ENCODE measurements at regions not wholly inside any gene's neighbourhood (a gene's known extent, or its start where the extent isn't known, plus 50 kb on each side); places are given as distances from the start of the nearest gene placed in this dataset.
A peak's percentile ranks its signal among the peaks of the same experiment; 100 is the strongest.

GRCh38 chr4:79042079-79042674, 102.9 kb upstream of the PAQR3 start:
- Histone ChIP-seq H3K36me3 (no peaks in the 10 kb centered on the region), H3K4me1 (peaks cover 0 to under 1% (median 0%) of the 10 kb centered on the region in 9 donors), H3K9me3 (no peaks in the 10 kb centered on the region), H3K27me3 (no peaks in the 10 kb centered on the region), H3K4me3 (no peak overlapping the region), H3K27ac (no peak overlapping the region)
- ATAC-seq (peak in 2 of 8 donors; percentile 45 to 61), DNase-seq (peak in 1 of 2 donors; percentile 10)
- intact Hi-C loops (cut with DNase I): loop anchor here in 9 of 10 donors (1.0 to 10.0 kb wide), 6 partner anchors 533 to 1173 kb away; no protein-coding TSS in a partner anchor
- peak in 8 of 9 donors; percentile 30 to 71 (median 56) for TF ChIP-seq CTCF (IDR thresholded peaks at IDR 0.05)
- 92 to 96% methylated on average over 1 of the region's 1 CpG for WGBS, 2 donors

- H3K4me1 ChIP-seq: no peaks in the 10 kb centered on the region
- no peaks in the 10 kb centered on the region for H3K36me3 ChIP-seq
- DNase-seq: no peak
- no peak overlapping the region for H3K4me3 ChIP-seq
- no peak for TF ChIP-seq CTCF (IDR thresholded peaks at IDR 0.05)
- no peaks in the 10 kb centered on the region for H3K9me3 ChIP-seq
- no peak overlapping the region for H3K27ac ChIP-seq
- no peak for ATAC-seq
- intact Hi-C loops (cut with DNase I): no loop called here
- WGBS, 2 donors: 94 to 95% methylated on average over 2 of the region's 2 CpGs
- H3K27me3 ChIP-seq: no peaks in the 10 kb centered on the region
These were observed 95.3 kb upstream of the PAQR3 start for GRCh38 chr4:79034544-79034943.

- H3K4me1 ChIP-seq: no peaks in the 10 kb centered on the region
- H3K4me3 ChIP-seq: no peak overlapping the region
- H3K9me3 ChIP-seq: no peaks in the 10 kb centered on the region
- DNase-seq (no peak), ATAC-seq (no peak)
- intact Hi-C loops (cut with DNase I): no loop called here
- no peaks in the 10 kb centered on the region for H3K36me3 ChIP-seq
- WGBS, 2 donors: 26 to 31% methylated on average over 1 of the region's 1 CpG
- no peaks in the 10 kb centered on the region for H3K27me3 ChIP-seq
- TF ChIP-seq CTCF (IDR thresholded peaks at IDR 0.05): no peak
- H3K27ac ChIP-seq: no peak overlapping the region
These were observed 91.7 kb upstream of the PAQR3 start for GRCh38 chr4:79030973-79031372.

- WGBS, 2 donors: 93 to 99% methylated on average over 4 of the region's 4 CpGs
- no peak for ATAC-seq
- Histone ChIP-seq H3K4me1 (no peaks in the 10 kb centered on the region), H3K36me3 (no peaks in the 10 kb centered on the region), H3K27ac (no peak overlapping the region), H3K9me3 (no peaks in the 10 kb centered on the region), H3K4me3 (no peak overlapping the region), H3K27me3 (no peaks in the 10 kb centered on the region)
- DNase-seq: no peak
- intact Hi-C loops (cut with DNase I): no loop called here
- no peak for TF ChIP-seq CTCF (IDR thresholded peaks at IDR 0.05)
These were observed 88.4 kb upstream of the PAQR3 start for GRCh38 chr4:79027656-79028055.
